ENCODE measurements at regions not wholly inside any gene's neighbourhood (a gene's known extent, or its start where the extent isn't known, plus 50 kb on each side); places are given as distances from the start of the nearest gene placed in this dataset.

GRCh38 chr13:72457151-72457550 is 270.3 kb downstream of the MZT1 start:
- no peak for TF ChIP-seq FOXM1 (IDR thresholded peaks at IDR 0.05; ENCODE audit: borderline replicate concordance)
- no peak for TF ChIP-seq CTBP1 (IDR thresholded peaks at IDR 0.05; ENCODE audit: borderline replicate concordance)
- no peak for TF ChIP-seq LEF1 (IDR thresholded peaks at IDR 0.05; ENCODE audit: borderline replicate concordance)
- TF ChIP-seq PKNOX1 (IDR thresholded peaks at IDR 0.05) = no peak
- no peak for TF ChIP-seq SP1 (IDR thresholded peaks at IDR 0.05)
- no peak for TF ChIP-seq BHLHE40 (IDR thresholded peaks at IDR 0.05; ENCODE audit: borderline replicate concordance)
- TF ChIP-seq TARDBP (IDR thresholded peaks at IDR 0.05) = no peak
- no peak for TF ChIP-seq SUZ12 (IDR thresholded peaks at IDR 0.05)
- TF ChIP-seq ARNT (IDR thresholded peaks at IDR 0.05) = no peak
- TF ChIP-seq HDGF (IDR thresholded peaks at IDR 0.05; ENCODE audit: borderline replicate concordance) = no peak
- no peak for TF ChIP-seq ZNF384 (IDR thresholded peaks at IDR 0.05)
- TF ChIP-seq FOXK2 (IDR thresholded peaks at IDR 0.05) = no peak
- TF ChIP-seq ELF4 (IDR thresholded peaks at IDR 0.05) = no peak
- DNase-seq (ENCODE audit: extremely low spot score) = no peak
- CTCF ChIA-PET = interaction anchor here (0.9 kb wide), 1 partner anchor 77 kb away, joined by 3 read pairs; no protein-coding TSS in a partner anchor
- POLR2A ChIA-PET = no interaction called here

- POLR2A ChIA-PET = no interaction called here
- TF ChIP-seq LEF1 (IDR thresholded peaks at IDR 0.05; ENCODE audit: borderline replicate concordance) (no peak), CTBP1 (IDR thresholded peaks at IDR 0.05; ENCODE audit: borderline replicate concordance) (no peak), NFRKB (IDR thresholded peaks at IDR 0.05) (no peak), HDGF (IDR thresholded peaks at IDR 0.05; ENCODE audit: borderline replicate concordance) (no peak), SP1 (IDR thresholded peaks at IDR 0.05) (no peak), FOXK2 (IDR thresholded peaks at IDR 0.05) (no peak), SUZ12 (IDR thresholded peaks at IDR 0.05) (no peak), ARNT (IDR thresholded peaks at IDR 0.05) (no peak), FOXM1 (IDR thresholded peaks at IDR 0.05; ENCODE audit: borderline replicate concordance) (no peak), TARDBP (IDR thresholded peaks at IDR 0.05) (no peak), BHLHE40 (IDR thresholded peaks at IDR 0.05; ENCODE audit: borderline replicate concordance) (no peak), PKNOX1 (IDR thresholded peaks at IDR 0.05) (no peak), ELF4 (IDR thresholded peaks at IDR 0.05) (no peak)
- DNase-seq (ENCODE audit: extremely low spot score) = no peak
- CTCF ChIA-PET = no interaction called here
Measured at GRCh38 chr13:72456486-72456885, 270.9 kb downstream of the MZT1 start.

- CTCF ChIA-PET = no interaction called here
- POLR2A ChIA-PET = no interaction called here
- TF ChIP-seq TARDBP (IDR thresholded peaks at IDR 0.05) = no peak
- TF ChIP-seq LEF1 (IDR thresholded peaks at IDR 0.05; ENCODE audit: borderline replicate concordance) = no peak
- TF ChIP-seq L3MBTL2 (conservative IDR thresholded peaks at IDR 0.05) = no peak
- TF ChIP-seq HDGF (IDR thresholded peaks at IDR 0.05; ENCODE audit: borderline replicate concordance) = no peak
- TF ChIP-seq SP1 (IDR thresholded peaks at IDR 0.05) = no peak
- TF ChIP-seq ELF4 (IDR thresholded peaks at IDR 0.05) = no peak
- no peak for TF ChIP-seq ARNT (IDR thresholded peaks at IDR 0.05)
- no peak for TF ChIP-seq BHLHE40 (IDR thresholded peaks at IDR 0.05; ENCODE audit: borderline replicate concordance)
- TF ChIP-seq FOXK2 (IDR thresholded peaks at IDR 0.05) = no peak
- TF ChIP-seq CTBP1 (IDR thresholded peaks at IDR 0.05; ENCODE audit: borderline replicate concordance) = no peak
- TF ChIP-seq PKNOX1 (IDR thresholded peaks at IDR 0.05) = no peak
- TF ChIP-seq NFRKB (IDR thresholded peaks at IDR 0.05) = no peak
- no peak for TF ChIP-seq SUZ12 (IDR thresholded peaks at IDR 0.05)
- no peak for TF ChIP-seq FOXM1 (IDR thresholded peaks at IDR 0.05; ENCODE audit: borderline replicate concordance)
- no peak for TF ChIP-seq ZNF384 (IDR thresholded peaks at IDR 0.05)
- TF ChIP-seq FOXA1 (IDR thresholded peaks at IDR 0.05) = no peak
- DNase-seq (ENCODE audit: extremely low spot score) = no peak
Measured at GRCh38 chr13:72453161-72453560, 274.3 kb downstream of the MZT1 start.

- POLR2A ChIA-PET = no interaction called here
- no peak for TF ChIP-seq SUZ12 (IDR thresholded peaks at IDR 0.05)
- no peak for TF ChIP-seq FOXA1 (IDR thresholded peaks at IDR 0.05)
- TF ChIP-seq CTBP1 (IDR thresholded peaks at IDR 0.05; ENCODE audit: borderline replicate concordance) = no peak
- no peak for TF ChIP-seq BHLHE40 (IDR thresholded peaks at IDR 0.05; ENCODE audit: borderline replicate concordance)
- TF ChIP-seq TARDBP (IDR thresholded peaks at IDR 0.05) = no peak
- TF ChIP-seq NFRKB (IDR thresholded peaks at IDR 0.05) = no peak
- no peak for TF ChIP-seq ARNT (IDR thresholded peaks at IDR 0.05)
- TF ChIP-seq ELF4 (IDR thresholded peaks at IDR 0.05) = no peak
- TF ChIP-seq FOXK2 (IDR thresholded peaks at IDR 0.05) = no peak
- no peak for TF ChIP-seq L3MBTL2 (conservative IDR thresholded peaks at IDR 0.05)
- no peak for TF ChIP-seq HDGF (IDR thresholded peaks at IDR 0.05; ENCODE audit: borderline replicate concordance)
- TF ChIP-seq PKNOX1 (IDR thresholded peaks at IDR 0.05) = no peak
- no peak for TF ChIP-seq LEF1 (IDR thresholded peaks at IDR 0.05; ENCODE audit: borderline replicate concordance)
- TF ChIP-seq SP1 (IDR thresholded peaks at IDR 0.05) = no peak
- no peak for TF ChIP-seq FOXM1 (IDR thresholded peaks at IDR 0.05; ENCODE audit: borderline replicate concordance)
- no peak for TF ChIP-seq ZNF384 (IDR thresholded peaks at IDR 0.05)
- CTCF ChIA-PET = no interaction called here
- DNase-seq (ENCODE audit: extremely low spot score) = no peak
Measured at GRCh38 chr13:72448082-72448481, 279.3 kb downstream of the MZT1 start.

- no peak for TF ChIP-seq CTBP1 (IDR thresholded peaks at IDR 0.05; ENCODE audit: borderline replicate concordance)
- TF ChIP-seq TARDBP (IDR thresholded peaks at IDR 0.05) = no peak
- TF ChIP-seq SUZ12 (IDR thresholded peaks at IDR 0.05) = no peak
- no peak for TF ChIP-seq L3MBTL2 (conservative IDR thresholded peaks at IDR 0.05)
- no peak for TF ChIP-seq BHLHE40 (IDR thresholded peaks at IDR 0.05; ENCODE audit: borderline replicate concordance)
- no peak for TF ChIP-seq FOXK2 (IDR thresholded peaks at IDR 0.05)
- no peak for TF ChIP-seq PKNOX1 (IDR thresholded peaks at IDR 0.05)
- no peak for DNase-seq (ENCODE audit: extremely low spot score)
- ChIA-PET POLR2A (no interaction called here), CTCF (interaction anchor here (1.3 kb wide), 1 partner anchor 121 kb away, joined by 4 read pairs; no protein-coding TSS in a partner anchor)
Measured at GRCh38 chr13:72444999-72445398, 282.4 kb downstream of the MZT1 start.
